ENCODE measurements at regions not wholly inside any gene's neighbourhood (a gene's known extent, or its start where the extent isn't known, plus 50 kb on each side); places are given as distances from the start of the nearest gene placed in this dataset.

DNA sequence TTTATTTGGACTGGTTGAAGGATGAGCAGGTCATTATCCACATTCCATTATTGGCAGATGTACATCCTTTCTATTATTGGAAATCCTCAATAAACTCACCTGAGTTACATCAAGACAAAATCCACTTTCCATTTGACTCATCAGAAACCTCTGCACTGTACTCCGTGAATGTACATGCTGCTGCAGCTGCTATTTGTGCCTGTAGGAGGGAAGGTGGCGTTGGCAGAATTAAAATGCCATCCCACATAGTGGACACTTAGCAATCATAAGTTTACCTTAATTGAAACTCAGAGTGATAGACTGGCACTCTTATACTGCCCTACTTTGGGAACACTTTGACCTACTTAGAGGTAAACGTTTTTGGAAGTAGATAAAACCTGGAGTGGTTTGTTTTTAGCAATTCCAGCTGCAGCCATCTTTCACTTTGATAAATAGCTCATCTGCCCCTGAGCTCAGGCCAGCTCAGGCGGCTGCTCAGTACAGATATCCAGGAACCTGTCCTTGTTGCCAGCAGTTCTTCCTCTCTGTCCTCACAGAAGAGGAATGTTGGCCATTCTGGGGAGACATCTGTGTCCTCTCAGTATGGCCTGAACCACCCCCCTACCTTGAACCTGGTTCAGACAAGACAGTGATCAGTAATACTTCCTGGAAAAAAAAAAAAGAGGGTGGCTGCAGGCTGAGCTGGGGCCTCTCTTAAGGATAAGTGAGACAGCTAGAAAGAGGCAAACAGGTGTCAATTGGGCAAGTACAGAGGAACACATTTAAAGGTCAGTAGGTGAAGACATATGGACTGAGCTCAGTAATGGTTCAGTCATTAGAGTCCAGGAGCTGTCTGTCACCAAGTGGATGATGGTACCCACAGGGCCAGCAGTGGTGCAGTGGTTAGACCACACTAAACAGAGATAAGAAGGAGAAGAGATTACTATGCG is 153.4 kb upstream of the UMPS start:
- DNase-seq (ENCODE audit: low read depth): no peak
- no peak overlapping the region for H3K4me3 ChIP-seq (ENCODE audit: control insufficient read depth, low read depth, low read length)
- TF ChIP-seq CTCF (IDR thresholded peaks at IDR 0.05; ENCODE audit: control insufficient read depth, insufficient read depth, low read depth, low read length, missing control alignments): no peak

- no peak overlapping the region for H3K4me3 ChIP-seq (ENCODE audit: control insufficient read depth, low read depth, low read length)
- no peak for DNase-seq (ENCODE audit: low read depth)
- TF ChIP-seq CTCF (IDR thresholded peaks at IDR 0.05; ENCODE audit: control insufficient read depth, insufficient read depth, low read depth, low read length, missing control alignments): no peak
Observed at GRCh38 chr3:124577494-124578167, 152.6 kb upstream of the UMPS start.

DNA sequence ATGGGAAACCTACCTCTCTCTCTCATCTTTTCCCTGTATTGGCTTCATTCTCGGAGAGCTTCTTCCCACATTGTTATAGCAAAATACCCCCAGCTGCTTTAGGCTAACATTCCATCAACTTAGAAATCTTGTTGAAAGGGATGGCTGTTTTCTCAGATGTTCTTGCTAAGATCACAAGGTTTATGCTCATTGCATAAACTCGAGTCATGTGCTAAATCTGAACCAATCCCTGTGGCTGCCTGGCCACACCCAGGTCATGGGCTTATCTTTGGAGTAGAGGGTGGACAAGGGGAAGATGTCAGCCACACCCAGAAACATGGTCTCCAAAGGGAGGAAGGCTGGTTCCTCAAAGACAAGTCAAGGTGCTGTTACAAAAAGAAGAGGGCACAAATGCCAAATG is 150.6 kb upstream of the UMPS start:
- H3K4me3 ChIP-seq (ENCODE audit: control insufficient read depth, low read depth, low read length): no peak overlapping the region
- no peak for TF ChIP-seq CTCF (IDR thresholded peaks at IDR 0.05; ENCODE audit: control insufficient read depth, insufficient read depth, low read depth, low read length, missing control alignments)
- DNase-seq (ENCODE audit: low read depth): no peak

DNA sequence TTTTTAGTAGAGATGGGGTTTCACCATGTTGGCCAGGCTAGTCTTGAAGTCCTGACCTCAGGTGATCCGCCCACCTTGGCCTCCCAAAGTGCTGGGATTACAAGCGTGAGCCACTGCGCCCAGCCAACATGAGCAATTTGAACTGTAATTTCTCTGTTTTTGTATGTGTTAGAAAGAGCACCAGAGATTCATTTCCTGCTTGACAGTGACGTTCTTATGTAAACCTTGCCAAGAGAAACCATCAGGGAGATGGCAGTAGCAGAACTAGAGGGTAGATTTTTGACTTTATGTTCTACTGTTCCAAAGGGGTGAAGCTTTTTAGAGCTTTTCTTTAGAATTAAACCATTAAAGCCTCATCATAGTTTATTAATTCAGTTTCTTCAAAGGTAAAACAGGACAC is 148.1 kb upstream of the UMPS start:
- no peak overlapping the region for H3K4me3 ChIP-seq (ENCODE audit: control insufficient read depth, low read depth, low read length)
- no peak for TF ChIP-seq CTCF (IDR thresholded peaks at IDR 0.05; ENCODE audit: control insufficient read depth, insufficient read depth, low read depth, low read length, missing control alignments)
- no peak for DNase-seq (ENCODE audit: low read depth)

GRCh38 chr3:124582621-124583395 is 147.4 kb upstream of the UMPS start:
- H3K4me3 ChIP-seq (ENCODE audit: control insufficient read depth, low read depth, low read length): no peak overlapping the region
- no peak for TF ChIP-seq CTCF (IDR thresholded peaks at IDR 0.05; ENCODE audit: control insufficient read depth, insufficient read depth, low read depth, low read length, missing control alignments)
- DNase-seq (ENCODE audit: low read depth): no peak

- TF ChIP-seq CTCF (IDR thresholded peaks at IDR 0.05; ENCODE audit: control insufficient read depth, insufficient read depth, low read depth, low read length, missing control alignments): no peak
- peak overlapping the region; percentile 45 for H3K4me3 ChIP-seq (ENCODE audit: control insufficient read depth, low read depth, low read length)
- DNase-seq (ENCODE audit: low read depth): no peak
Observed at GRCh38 chr3:124584245-124584551, 146.1 kb upstream of the UMPS start.
